ENCODE measurements at regions not wholly inside any gene's neighbourhood (a gene's known extent, or its start where the extent isn't known, plus 50 kb on each side); places are given as distances from the start of the nearest gene placed in this dataset.

DNA sequence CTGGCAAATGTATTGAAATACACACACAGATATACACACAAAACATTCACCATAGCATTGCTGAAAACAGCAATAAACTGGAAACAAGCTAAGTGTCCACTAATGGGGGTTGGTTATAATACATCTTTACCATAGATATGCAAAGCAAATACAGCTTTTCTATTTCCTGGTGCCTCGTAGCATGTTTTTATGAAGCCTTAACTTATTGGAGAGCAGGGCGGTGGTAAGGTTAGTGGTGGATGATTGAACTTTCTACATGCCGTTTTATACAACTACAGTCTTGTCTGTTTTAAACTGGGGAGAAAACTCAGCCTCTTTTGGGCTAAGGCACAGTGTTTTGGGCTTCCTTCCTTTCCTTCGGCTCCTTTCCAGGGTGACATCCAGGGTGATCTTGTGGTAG lies 104.5 kb downstream of the NR2F2 start:
- Histone ChIP-seq H2AK9ac (replicated peaks; ENCODE audit: low read depth, low read length, poor library complexity) (no peak overlapping the region), H3K18ac (ENCODE audit: low read depth, low read length) (no peak overlapping the region), H4K91ac (ENCODE audit: insufficient read depth, low read depth, low read length) (no peak overlapping the region), H3K14ac (replicated peaks; ENCODE audit: low read depth, low read length) (no peak overlapping the region), H3K4me3 (ENCODE audit: insufficient read depth, low read depth, low read length) (no peak overlapping the region), H3K36me3 (ENCODE audit: control insufficient read depth, insufficient read depth, low read length) (no peaks in the 10 kb centered on the region), H4K20me1 (ENCODE audit: insufficient read depth, low read length) (no peaks in the 10 kb centered on the region), H3K9me3 (ENCODE audit: control insufficient read depth, insufficient read depth, low read length) (no peaks in the 10 kb centered on the region), H2BK15ac (ENCODE audit: low read depth, low read length) (no peak overlapping the region), H3K9ac (ENCODE audit: low read depth, low read length) (no peak overlapping the region), H2BK5ac (ENCODE audit: low read depth, low read length, poor library complexity, severe bottlenecking) (no peak overlapping the region), H3K27ac (ENCODE audit: insufficient read depth, low read length) (no peak overlapping the region), H3K23ac (ENCODE audit: low read depth, low read length) (no peak overlapping the region), H2AK5ac (ENCODE audit: low read depth, low read length) (no peak overlapping the region), H3K9me1 (ENCODE audit: insufficient read depth, low read length) (no peaks in the 10 kb centered on the region), H4K5ac (ENCODE audit: low read depth, low read length) (no peak overlapping the region), H3K79me1 (ENCODE audit: low read depth in 1 of 2, low read length in 2 of 2) (no peaks in the 10 kb centered on the region), H3K56ac (ENCODE audit: extremely low read depth, insufficient read depth, low read length) (no peak overlapping the region), H2BK120ac (ENCODE audit: low read depth, low read length) (no peak overlapping the region), H2BK20ac (ENCODE audit: low read depth, low read length) (no peak overlapping the region), H3K4me1 (ENCODE audit: control insufficient read depth, insufficient read depth, low read length) (no peaks in the 10 kb centered on the region), H2AFZ (replicated peaks; ENCODE audit: low read length, poor library complexity) (no peak overlapping the region), H3K4ac (ENCODE audit: low read depth, low read length) (no peak overlapping the region), H3K4me2 (ENCODE audit: low read depth, low read length) (no peak overlapping the region), H3K27me3 (ENCODE audit: control insufficient read depth, insufficient read depth, low read length) (peaks cover 4% of the 10 kb centered on the region), H4K8ac (ENCODE audit: low read depth in 2 of 2, low read length in 2 of 2) (no peak overlapping the region)
- no peak for TF ChIP-seq MAFK (IDR thresholded peaks at IDR 0.05; ENCODE audit: low read depth, low read length)
- TF ChIP-seq CHD1 (IDR thresholded peaks at IDR 0.05; ENCODE audit: low read depth, low read length) = no peak
- TF ChIP-seq POLR2A (IDR thresholded peaks at IDR 0.05; ENCODE audit: low read depth, low read length) = no peak
- TF ChIP-seq CEBPB (IDR thresholded peaks at IDR 0.05; ENCODE audit: low read depth, low read length) = no peak
- TF ChIP-seq, protein P1, sequence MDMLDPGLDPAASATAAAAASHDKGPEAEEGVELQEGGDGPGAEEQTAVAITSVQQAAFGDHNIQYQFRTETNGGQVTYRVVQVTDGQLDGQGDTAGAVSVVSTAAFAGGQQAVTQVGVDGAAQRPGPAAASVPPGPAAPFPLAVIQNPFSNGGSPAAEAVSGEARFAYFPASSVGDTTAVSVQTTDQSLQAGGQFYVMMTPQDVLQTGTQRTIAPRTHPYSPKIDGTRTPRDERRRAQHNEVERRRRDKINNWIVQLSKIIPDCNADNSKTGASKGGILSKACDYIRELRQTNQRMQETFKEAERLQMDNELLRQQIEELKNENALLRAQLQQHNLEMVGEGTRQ (IDR thresholded peaks at IDR 0.05; ENCODE audit: low read depth, low read length) = no peak
- no peak for TF ChIP-seq RAD21 (IDR thresholded peaks at IDR 0.05; ENCODE audit: low read length)
- no peak for TF ChIP-seq RCOR1 (IDR thresholded peaks at IDR 0.05; ENCODE audit: insufficient replicate concordance, low read length)
- TF ChIP-seq MAZ (IDR thresholded peaks at IDR 0.05; ENCODE audit: borderline replicate concordance, low read depth, low read length) = no peak
- no peak for TF ChIP-seq NFE2L2 (IDR thresholded peaks at IDR 0.05; ENCODE audit: low read depth, low read length)
- TF ChIP-seq MXI1 (IDR thresholded peaks at IDR 0.05; ENCODE audit: borderline replicate concordance, low read depth, low read length) = no peak
- no peak for TF ChIP-seq CTCF (conservative IDR thresholded peaks at IDR 0.05; ENCODE audit: low read depth, low read length)
- TF ChIP-seq, protein P2, sequence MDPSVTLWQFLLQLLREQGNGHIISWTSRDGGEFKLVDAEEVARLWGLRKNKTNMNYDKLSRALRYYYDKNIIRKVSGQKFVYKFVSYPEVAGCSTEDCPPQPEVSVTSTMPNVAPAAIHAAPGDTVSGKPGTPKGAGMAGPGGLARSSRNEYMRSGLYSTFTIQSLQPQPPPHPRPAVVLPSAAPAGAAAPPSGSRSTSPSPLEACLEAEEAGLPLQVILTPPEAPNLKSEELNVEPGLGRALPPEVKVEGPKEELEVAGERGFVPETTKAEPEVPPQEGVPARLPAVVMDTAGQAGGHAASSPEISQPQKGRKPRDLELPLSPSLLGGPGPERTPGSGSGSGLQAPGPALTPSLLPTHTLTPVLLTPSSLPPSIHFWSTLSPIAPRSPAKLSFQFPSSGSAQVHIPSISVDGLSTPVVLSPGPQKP (IDR thresholded peaks at IDR 0.05; ENCODE audit: borderline replicate concordance, low read depth, low read length) = no peak
- ATAC-seq (ENCODE audit: low read depth) = no peak
- no peak for DNase-seq
- no CpG with 5 or more reads among the region's 4 CpGs for WGBS, 2 experiments (ENCODE audit: extremely low coverage in 2 of 2, insufficient read length in 1 of 2)
- in situ Hi-C loops (cut with MboI; ENCODE audit: low sequenced_read_pairs) = no loop called here
- POLR2A ChIA-PET (ENCODE audit: unreplicated experiment) = no interaction called here
- dilution Hi-C loops (cut with HindIII; ENCODE audit: low sequenced_read_pairs, unreplicated experiment) = no loop called here
- BruUV-seq (replicated peaks) = no TSS peak
- intact Hi-C loops (cut with micrococcal nuclease) = no loop called here
- CTCF ChIA-PET = interaction anchor here (0.9 kb wide), 1 partner anchor 18 kb away, joined by 3 read pairs; no protein-coding TSS in a partner anchor

Data from IMR-90 (cell line).